Activated gamma-delta T cell treated with anti-CD3 and anti-CD28 coated beads, Interleukin-2, amount 50 U/mL, for 16 hours (primary cell): ENCODE measurements at regions not wholly inside any gene's neighbourhood (a gene's known extent, or its start where the extent isn't known, plus 50 kb on each side); places are given as distances from the start of the nearest gene placed in this dataset.
"Not testable (repeated sequence)": the region's sequence is repeated elsewhere in the genome, so short reads cannot be mapped to it uniquely, and the experiment has no call there.

Experiments
- DNase-seq: peaks from one replicate; pipeline ENCODE4 v3.0.0-alpha.2; 2020; ENCODE audit warnings: low read depth

GRCh38 chr6:10343320-10343719 lies 71.6 kb downstream of the TFAP2A start:
- DNase-seq = no peak

GRCh38 chr6:10341605-10342004 lies 73.3 kb downstream of the TFAP2A start:
- no peak for DNase-seq

GRCh38 chr6:10338151-10338550 lies 76.7 kb downstream of the TFAP2A start:
- DNase-seq = no peak

GRCh38 chr6:10337376-10337775 lies 77.5 kb downstream of the TFAP2A start:
- not testable (repeated sequence) for DNase-seq

GRCh38 chr6:10332111-10332510 lies 82.8 kb downstream of the TFAP2A start:
- no peak for DNase-seq

GRCh38 chr6:10331334-10331968 lies 83.4 kb downstream of the TFAP2A start:
- no peak for DNase-seq

GRCh38 chr6:10330515-10330914 lies 84.4 kb downstream of the TFAP2A start:
- no peak for DNase-seq

- no peak for DNase-seq
These were observed 91.9 kb downstream of the TFAP2A start for GRCh38 chr6:10323018-10323417.

GRCh38 chr6:10320291-10320690 lies 94.6 kb downstream of the TFAP2A start:
- no peak for DNase-seq

- no peak for DNase-seq
These were observed 98.5 kb downstream of the TFAP2A start for GRCh38 chr6:10316373-10316721.

GRCh38 chr6:10315658-10316372 lies 99.1 kb downstream of the TFAP2A start:
- DNase-seq = no peak

- DNase-seq = no peak
These were observed 99.8 kb downstream of the TFAP2A start for GRCh38 chr6:10315034-10315433.

- DNase-seq = no peak
These were observed 100.5 kb downstream of the TFAP2A start for GRCh38 chr6:10314163-10314955.

- no peak for DNase-seq
These were observed 101.1 kb downstream of the TFAP2A start for GRCh38 chr6:10313799-10314162.

- no peak for DNase-seq
These were observed 102.4 kb downstream of the TFAP2A start for GRCh38 chr6:10312445-10312844.

- DNase-seq = not testable (repeated sequence)
These were observed 103.1 kb downstream of the TFAP2A start for GRCh38 chr6:10311546-10312405.

- DNase-seq = no peak
These were observed 104.0 kb downstream of the TFAP2A start for GRCh38 chr6:10310826-10311225.

GRCh38 chr6:10310330-10310653 lies 104.6 kb downstream of the TFAP2A start:
- DNase-seq = no peak

- no peak for DNase-seq
These were observed 105.2 kb downstream of the TFAP2A start for GRCh38 chr6:10309457-10310329.

GRCh38 chr6:10307476-10307875 lies 107.4 kb downstream of the TFAP2A start:
- no peak for DNase-seq

GRCh38 chr6:10307028-10307427 lies 107.8 kb downstream of the TFAP2A start:
- no peak for DNase-seq
